ENCODE measurements at regions not wholly inside any gene's neighbourhood (a gene's known extent, or its start where the extent isn't known, plus 50 kb on each side); places are given as distances from the start of the nearest gene placed in this dataset.
"Not testable (repeated sequence)": the region's sequence is repeated elsewhere in the genome, so short reads cannot be mapped to it uniquely, and the experiment has no call there.

- no peak for ATAC-seq
- intact Hi-C loops (cut with DNase I) = no loop called here
- H3K36me3 ChIP-seq = no peaks in the 10 kb centered on the region
- no peaks in the 10 kb centered on the region for H3K27me3 ChIP-seq
- DNase-seq = no peak
- H3K9me3 ChIP-seq = peaks cover 0 to 6% (median 0%) of the 10 kb centered on the region in 12 donors
- TF ChIP-seq POLR2A (IDR thresholded peaks at IDR 0.05) (no peak), CTCF (IDR thresholded peaks at IDR 0.05) (no peak)
- no peaks in the 10 kb centered on the region for H3K4me1 ChIP-seq
- H3K27ac ChIP-seq = no peak overlapping the region
- H3K4me3 ChIP-seq = no peak overlapping the region
- WGBS, 4 donors = 86 to 96% (median 90%) methylated on average over 1 of the region's 1 CpG
Observed at GRCh38 chr13:79621449-79621848, 140.5 kb downstream of the NDFIP2 start.

GRCh38 chr13:79614250-79614918, 133.4 kb downstream of the NDFIP2 start:
- no peaks in the 10 kb centered on the region for H3K27me3 ChIP-seq
- no peak for TF ChIP-seq POLR2A (IDR thresholded peaks at IDR 0.05)
- no peak for TF ChIP-seq CTCF (IDR thresholded peaks at IDR 0.05)
- H3K36me3 ChIP-seq = no peaks in the 10 kb centered on the region
- no peaks in the 10 kb centered on the region for H3K4me1 ChIP-seq
- no peak for ATAC-seq
- no peak overlapping the region for H3K27ac ChIP-seq
- no peak overlapping the region for H3K4me3 ChIP-seq
- no peak for DNase-seq
- no peaks in the 10 kb centered on the region for H3K9me3 ChIP-seq
- intact Hi-C loops (cut with DNase I) = no loop called here

GRCh38 chr13:79612604-79613003, 131.6 kb downstream of the NDFIP2 start:
- Histone ChIP-seq H3K4me3 (no peak overlapping the region), H3K27me3 (no peaks in the 10 kb centered on the region), H3K36me3 (no peaks in the 10 kb centered on the region), H3K4me1 (no peaks in the 10 kb centered on the region), H3K9me3 (peaks cover 0 to 14% (median 0%) of the 10 kb centered on the region in 12 donors), H3K27ac (no peak overlapping the region)
- TF ChIP-seq CTCF (IDR thresholded peaks at IDR 0.05) (no peak), POLR2A (IDR thresholded peaks at IDR 0.05) (no peak)
- intact Hi-C loops (cut with DNase I) = no loop called here
- 74 to 81% (median 78%) methylated on average over 2 of the region's 2 CpGs for WGBS, 4 donors
- ATAC-seq = no peak
- no peak for DNase-seq

- DNase-seq; H3K27ac ChIP-seq; H3K36me3 ChIP-seq; ATAC-seq; H3K4me1 ChIP-seq; intact Hi-C loops (cut with DNase I); H3K27me3 ChIP-seq; H3K4me3 ChIP-seq: not testable (repeated sequence)
- peaks cover 0 to 16% (median 3%) of the 10 kb centered on the region in 12 donors for H3K9me3 ChIP-seq
Observed at GRCh38 chr13:79607895-79608294, 126.9 kb downstream of the NDFIP2 start.

Measured in heart left ventricle (tissue), 16 donors.